H1 (cell line): ENCODE measurements at regions not wholly inside any gene's neighbourhood (a gene's known extent, or its start where the extent isn't known, plus 50 kb on each side); places are given as distances from the start of the nearest gene placed in this dataset.

Source experiments
- CTCF ChIP-seq, 3 experiments: IDR thresholded peaks; 1 replicate in 2 of 3; 2 replicates in 1 of 3; pipeline versions ENCODE4 v1.5.1 to v1.6.1; 2011; ENCODE audit warnings: low read length in 3 of 3, mild to moderate bottlenecking in 3 of 3, inconsistent platforms in 2 of 3, low read depth in 1 of 3, moderate library complexity in 1 of 3; ENCODE audit not compliant: insufficient read depth in 1 of 3; ENCODE audit errors: control extremely low read depth in 1 of 3
- GABPA ChIP-seq: IDR thresholded peaks from 2 replicates; pipeline ENCODE4 v1.6.1; 2011; ENCODE audit warnings: mild to moderate bottlenecking, low read length, moderate library complexity, borderline replicate concordance; ENCODE audit not compliant: insufficient read depth
- MAX ChIP-seq: IDR thresholded peaks from 2 replicates; pipeline ENCODE4 v1.6.1; 2012; ENCODE audit warnings: inconsistent platforms
- SIN3A ChIP-seq, 2 experiments: IDR thresholded peaks in 1 of 2; conservative IDR thresholded peaks in 1 of 2; 2 replicates each; pipeline ENCODE4 v1.6.1; 2011 to 2012; ENCODE audit warnings: low read length in 2 of 2, improper control_type of control experiment in 1 of 2, low read depth in 1 of 2, mild to moderate bottlenecking in 1 of 2

GRCh38 chr5:106574820-106575219 lies 1095.9 kb downstream of the EFNA5 start:
- TF ChIP-seq MAX (no peak), SIN3A (conservative IDR thresholded peaks at IDR 0.05 in 1 of 2, IDR thresholded peaks at IDR 0.05 in 1 of 2; ENCODE audit: low read depth in 1 of 2, low read length in 2 of 2) (no peak), CTCF (IDR thresholded peaks at IDR 0.05; ENCODE audit: control extremely low read depth in 1 of 3, insufficient read depth in 1 of 3, low read depth in 1 of 3, low read length in 3 of 3) (no peak), GABPA (no peak)
